DND-41 (cell line): ENCODE measurements at regions not wholly inside any gene's neighbourhood (a gene's known extent, or its start where the extent isn't known, plus 50 kb on each side); places are given as distances from the start of the nearest gene placed in this dataset.
"Not testable (repeated sequence)": the region's sequence is repeated elsewhere in the genome, so short reads cannot be mapped to it uniquely, and the experiment has no call there.

Source experiments
- ATAC-seq: fragments of 200-7000 bp; cut with Tn5 transposase; 3 replicates; pipeline ENCODE4 v1.9.1; 2021; ENCODE audit warnings: low read depth; ENCODE audit not compliant: insufficient read depth
- DNase-seq: peaks from one replicate; pipeline ENCODE4 v3.0.0-alpha.2; 2020
- H2AFZ ChIP-seq: 2 replicates; pipeline ENCODE4 v1.6.0; 2012; ENCODE audit warnings: low read depth, low read length
- H3K27ac ChIP-seq: 2 replicates; pipeline ENCODE4 v1.5.1; 2012; ENCODE audit warnings: low read length, inconsistent platforms
- H3K27me3 ChIP-seq: fragments of 200-600 bp; sonication (generic); 2 replicates; pipeline ENCODE4 v1.6.0; 2012; ENCODE audit warnings: low read length, mild to moderate bottlenecking, inconsistent platforms; ENCODE audit not compliant: insufficient read depth, poor library complexity
- H3K36me3 ChIP-seq: 2 replicates; pipeline ENCODE4 v1.5.1; 2012; ENCODE audit warnings: low read length, inconsistent platforms; ENCODE audit not compliant: insufficient read depth
- H3K4me1 ChIP-seq: 2 replicates; pipeline ENCODE4 v1.5.1; 2012; ENCODE audit warnings: mild to moderate bottlenecking, low read length; ENCODE audit not compliant: insufficient read depth
- H3K4me2 ChIP-seq: 2 replicates; pipeline ENCODE4 v1.6.0; 2012; ENCODE audit warnings: mild to moderate bottlenecking, moderate library complexity, low read length, inconsistent platforms; ENCODE audit not compliant: insufficient read depth
- H3K4me3 ChIP-seq, 2 experiments: fragments of 200-600 bp in 1 of 2; shearing (Covaris generic) in 1 of 2; 2 replicates each; pipeline ENCODE4 v1.5.1; 2012 to 2016; ENCODE audit warnings: inconsistent platforms in 2 of 2, low read length in 2 of 2, mild to moderate bottlenecking in 2 of 2, low read depth in 1 of 2, moderate library complexity in 1 of 2
- H3K79me2 ChIP-seq: 2 replicates; pipeline ENCODE4 v1.6.0; 2012; ENCODE audit warnings: low read length, inconsistent platforms; ENCODE audit not compliant: insufficient read depth
- H3K9ac ChIP-seq: 2 replicates; pipeline ENCODE4 v1.6.0; 2012; ENCODE audit warnings: low read depth, mild to moderate bottlenecking, inconsistent platforms, low read length, moderate library complexity
- H3K9me3 ChIP-seq: 2 replicates; pipeline ENCODE4 v1.5.1; 2012; ENCODE audit warnings: low read length, moderate library complexity, mild to moderate bottlenecking, inconsistent platforms; ENCODE audit not compliant: insufficient read depth, severe bottlenecking
- H4K20me1 ChIP-seq: 2 replicates; pipeline ENCODE4 v1.6.0; 2012; ENCODE audit warnings: low read length; ENCODE audit not compliant: insufficient read depth
- EZH2 ChIP-seq: IDR thresholded peaks from 3 replicates; pipeline ENCODE4 v1.6.1; 2012; ENCODE audit warnings: borderline replicate concordance, low read depth, mild to moderate bottlenecking, moderate library complexity, low read length, inconsistent platforms; ENCODE audit not compliant: severe bottlenecking
- TF ChIP-seq, protein P1 (sequence below): IDR thresholded peaks from 2 replicates; pipeline ENCODE4 v1.5.1; 2012; ENCODE audit warnings: borderline replicate concordance, low read length, moderate library complexity, mild to moderate bottlenecking; ENCODE audit not compliant: poor library complexity, severe bottlenecking; ENCODE audit errors: extremely low read depth

DNA sequence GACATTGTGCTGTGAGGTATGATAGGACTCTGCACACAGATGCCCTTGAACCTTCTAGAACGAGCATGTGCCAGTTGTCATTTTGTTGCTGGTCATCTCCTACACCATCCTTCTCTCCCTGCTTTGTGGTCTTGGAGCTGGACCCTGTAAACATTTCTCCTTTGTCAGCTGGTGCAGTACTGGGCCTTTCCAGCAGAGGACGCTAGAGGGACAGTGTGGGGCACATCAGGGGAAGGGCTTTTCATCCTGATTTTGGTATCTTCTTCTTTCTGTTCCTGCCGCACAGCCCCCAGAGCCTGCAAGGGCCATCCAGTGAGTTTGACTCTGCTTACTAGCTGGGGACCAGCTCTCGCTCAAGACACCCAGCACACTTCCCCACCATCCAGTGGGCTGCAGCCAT lies 484.6 kb downstream of the AACS start:
- Histone ChIP-seq H3K27ac (no peak overlapping the region), H3K27me3 (peaks cover 3% of the 10 kb centered on the region), H4K20me1 (no peaks in the 10 kb centered on the region), H2AFZ (no peak overlapping the region), H3K4me3 (no peak overlapping the region), H3K36me3 (no peaks in the 10 kb centered on the region), H3K4me2 (no peak overlapping the region), H3K9me3 (no peaks in the 10 kb centered on the region), H3K9ac (no peak overlapping the region), H3K79me2 (no peaks in the 10 kb centered on the region), H3K4me1 (no peaks in the 10 kb centered on the region)
- ATAC-seq, result no peak
- peak; percentile 14 for DNase-seq
- TF ChIP-seq EZH2, result no peak
- TF ChIP-seq, protein P1, sequence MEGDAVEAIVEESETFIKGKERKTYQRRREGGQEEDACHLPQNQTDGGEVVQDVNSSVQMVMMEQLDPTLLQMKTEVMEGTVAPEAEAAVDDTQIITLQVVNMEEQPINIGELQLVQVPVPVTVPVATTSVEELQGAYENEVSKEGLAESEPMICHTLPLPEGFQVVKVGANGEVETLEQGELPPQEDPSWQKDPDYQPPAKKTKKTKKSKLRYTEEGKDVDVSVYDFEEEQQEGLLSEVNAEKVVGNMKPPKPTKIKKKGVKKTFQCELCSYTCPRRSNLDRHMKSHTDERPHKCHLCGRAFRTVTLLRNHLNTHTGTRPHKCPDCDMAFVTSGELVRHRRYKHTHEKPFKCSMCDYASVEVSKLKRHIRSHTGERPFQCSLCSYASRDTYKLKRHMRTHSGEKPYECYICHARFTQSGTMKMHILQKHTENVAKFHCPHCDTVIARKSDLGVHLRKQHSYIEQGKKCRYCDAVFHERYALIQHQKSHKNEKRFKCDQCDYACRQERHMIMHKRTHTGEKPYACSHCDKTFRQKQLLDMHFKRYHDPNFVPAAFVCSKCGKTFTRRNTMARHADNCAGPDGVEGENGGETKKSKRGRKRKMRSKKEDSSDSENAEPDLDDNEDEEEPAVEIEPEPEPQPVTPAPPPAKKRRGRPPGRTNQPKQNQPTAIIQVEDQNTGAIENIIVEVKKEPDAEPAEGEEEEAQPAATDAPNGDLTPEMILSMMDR, result peak; percentile 73

DNA sequence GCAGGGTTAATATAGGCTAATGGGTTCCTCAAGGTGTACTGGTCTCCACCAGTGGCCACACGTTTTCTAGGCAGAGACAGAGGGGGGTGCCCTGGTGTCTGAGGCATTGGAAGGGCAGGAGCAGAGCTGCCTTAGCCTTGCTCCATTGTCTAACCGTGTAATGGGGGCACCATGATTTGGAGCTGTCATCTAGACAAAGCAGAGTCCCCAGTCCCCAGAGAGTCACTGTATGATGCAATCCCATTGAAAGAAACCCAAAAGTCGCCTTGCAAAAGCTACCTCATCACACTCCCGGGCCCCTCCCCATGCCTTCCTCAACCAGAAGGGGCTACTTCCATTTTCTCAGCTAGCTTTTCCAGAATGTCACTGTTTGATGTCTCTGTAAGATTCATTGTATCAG lies 487.1 kb downstream of the AACS start:
- Histone ChIP-seq H3K27ac (no peak overlapping the region), H3K27me3 (peaks cover 3% of the 10 kb centered on the region), H2AFZ (no peak overlapping the region), H3K36me3 (no peaks in the 10 kb centered on the region), H3K4me1 (no peaks in the 10 kb centered on the region), H3K4me2 (no peak overlapping the region), H4K20me1 (no peaks in the 10 kb centered on the region), H3K4me3 (no peak overlapping the region), H3K9me3 (no peaks in the 10 kb centered on the region), H3K9ac (no peak overlapping the region), H3K79me2 (no peaks in the 10 kb centered on the region)
- no peak for DNase-seq
- TF ChIP-seq EZH2, result no peak
- TF ChIP-seq, protein P1, result no peak
- ATAC-seq, result no peak

DNA sequence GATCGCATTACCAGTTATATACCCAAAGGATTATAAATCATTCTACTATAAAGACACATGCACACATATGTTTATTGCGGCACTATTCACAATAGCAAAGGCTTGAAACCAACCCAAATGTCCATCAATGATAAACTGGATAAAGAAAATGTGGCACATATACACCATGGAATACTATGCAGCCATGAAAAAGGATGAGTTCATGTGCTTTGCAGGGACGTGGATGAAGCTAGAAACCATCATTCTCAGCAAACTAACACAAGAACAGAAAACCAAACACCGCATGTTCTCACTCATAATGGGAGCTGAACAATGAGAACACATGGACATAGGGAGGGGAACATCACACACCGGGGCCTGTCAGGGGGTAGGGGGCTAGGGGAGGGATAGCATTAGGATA lies 495.8 kb downstream of the AACS start:
- H3K4me1 ChIP-seq, H3K36me3 ChIP-seq, H2AFZ ChIP-seq, H3K9me3 ChIP-seq, H3K4me3 ChIP-seq, H4K20me1 ChIP-seq, DNase-seq, H3K9ac ChIP-seq, H3K27me3 ChIP-seq, H3K4me2 ChIP-seq, H3K27ac ChIP-seq, ATAC-seq, H3K79me2 ChIP-seq: not testable (repeated sequence)

DNA sequence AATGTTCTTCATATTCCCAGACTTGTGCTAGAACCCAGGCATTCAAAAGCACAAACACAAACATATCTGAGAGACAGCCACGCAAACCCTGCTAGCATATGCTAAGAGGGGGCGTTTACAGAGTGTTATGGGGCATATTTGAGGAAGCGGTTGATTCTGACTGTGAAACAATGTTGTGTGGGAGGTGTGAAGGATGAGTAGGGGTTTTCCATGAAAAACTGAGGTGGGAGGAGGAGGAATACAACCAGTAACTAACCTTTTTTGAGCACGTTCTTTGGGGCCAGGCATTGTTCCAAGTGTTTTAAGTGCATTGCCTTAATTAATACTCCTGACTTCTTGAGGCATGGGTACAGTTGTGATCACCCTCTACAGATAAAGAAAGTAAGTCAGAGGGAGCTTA lies 499.5 kb downstream of the AACS start:
- ATAC-seq, result no peak
- Histone ChIP-seq H3K9ac (no peak overlapping the region), H3K36me3 (no peaks in the 10 kb centered on the region), H2AFZ (no peak overlapping the region), H3K4me3 (no peak overlapping the region), H3K4me1 (no peaks in the 10 kb centered on the region), H3K27ac (no peak overlapping the region), H3K27me3 (no peaks in the 10 kb centered on the region), H4K20me1 (no peaks in the 10 kb centered on the region), H3K79me2 (no peaks in the 10 kb centered on the region), H3K4me2 (no peak overlapping the region), H3K9me3 (no peaks in the 10 kb centered on the region)
- no peak for TF ChIP-seq EZH2
- TF ChIP-seq, protein P1, result no peak
- DNase-seq, result no peak
